ENCODE measurements at regions not wholly inside any gene's neighbourhood (a gene's known extent, or its start where the extent isn't known, plus 50 kb on each side); places are given as distances from the start of the nearest gene placed in this dataset.

DNA sequence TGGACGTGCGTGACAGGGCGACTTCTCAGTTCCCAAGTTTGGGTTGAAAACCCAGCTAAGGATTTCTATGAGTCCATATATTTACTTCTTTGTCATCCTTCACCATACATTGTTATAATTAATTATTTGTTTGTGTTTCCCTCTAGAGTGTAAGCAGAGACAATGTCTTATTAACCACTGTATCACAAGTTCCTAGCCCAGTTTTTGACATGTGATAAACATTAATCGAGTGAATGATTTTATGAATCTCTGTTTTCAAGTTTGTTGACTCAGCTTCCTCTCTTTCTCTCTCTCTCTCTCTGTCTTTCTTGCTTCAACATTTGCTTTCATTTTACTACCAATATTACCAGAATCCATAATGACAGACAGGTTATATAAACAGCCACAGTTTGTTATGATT lies 1259.6 kb upstream of the TENM4 start:
- no peak for TF ChIP-seq CTCF (IDR thresholded peaks at IDR 0.05)

DNA sequence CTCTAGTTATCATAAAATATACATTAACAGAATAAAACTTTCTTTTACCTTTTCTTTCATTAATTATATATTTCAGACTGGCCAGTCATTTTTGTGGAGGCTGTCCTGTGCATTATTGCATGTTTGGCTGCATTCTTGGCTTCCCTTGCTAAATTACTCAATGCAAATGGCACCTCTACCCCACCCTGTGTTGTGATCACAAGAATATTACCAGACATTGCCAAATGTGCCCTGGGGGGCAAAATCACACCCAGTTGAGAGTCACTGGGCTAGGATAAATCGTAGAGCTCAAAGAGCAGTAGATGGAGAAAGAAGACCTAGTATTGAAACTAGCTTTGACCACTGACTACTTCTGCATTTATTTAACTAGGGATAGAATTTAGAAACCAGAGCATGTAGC lies 1257.8 kb upstream of the TENM4 start:
- no peak for TF ChIP-seq CTCF (IDR thresholded peaks at IDR 0.05)

DNA sequence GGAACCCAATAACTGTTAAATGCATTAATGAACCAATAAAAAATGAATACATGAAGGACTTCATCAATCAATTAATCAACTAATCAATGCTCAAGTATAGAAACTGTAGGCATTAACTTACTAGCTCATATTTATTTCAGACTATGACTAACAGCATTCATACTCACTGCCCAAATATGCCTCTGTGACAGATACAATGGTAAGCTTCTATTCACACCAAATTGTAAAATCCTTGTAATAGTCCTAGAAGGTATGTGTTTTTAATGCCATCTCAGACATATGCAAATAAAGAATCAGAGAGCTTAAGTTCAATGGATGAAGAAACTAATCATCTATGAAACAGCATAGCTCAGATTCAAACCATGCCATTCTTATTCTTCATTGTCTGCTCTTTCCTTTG lies 1253.6 kb upstream of the TENM4 start:
- TF ChIP-seq CTCF (IDR thresholded peaks at IDR 0.05): no peak

DNA sequence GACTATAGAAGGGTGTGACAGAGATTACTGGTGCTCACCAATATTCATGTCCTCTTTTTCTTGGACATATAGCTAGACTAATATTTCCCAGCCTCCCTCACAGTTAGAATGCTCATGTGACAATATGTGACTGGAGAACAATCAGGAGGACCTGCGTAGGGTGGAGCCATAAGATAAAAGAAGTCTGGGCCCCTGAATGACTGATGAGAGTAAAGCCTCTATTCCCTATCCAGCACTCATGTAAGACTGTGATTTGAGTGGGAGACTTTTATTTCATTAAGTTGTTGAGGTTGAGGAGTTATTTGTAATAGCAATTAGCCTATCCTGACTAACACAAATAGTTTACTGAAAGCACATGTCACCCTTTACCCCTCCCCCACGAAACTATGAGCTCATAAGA lies 1247.1 kb upstream of the TENM4 start:
- no peak for TF ChIP-seq CTCF (IDR thresholded peaks at IDR 0.05)

GRCh38 chr11:80686889-80687288 lies 1246.1 kb upstream of the TENM4 start:
- no peak for TF ChIP-seq CTCF (IDR thresholded peaks at IDR 0.05)

DNA sequence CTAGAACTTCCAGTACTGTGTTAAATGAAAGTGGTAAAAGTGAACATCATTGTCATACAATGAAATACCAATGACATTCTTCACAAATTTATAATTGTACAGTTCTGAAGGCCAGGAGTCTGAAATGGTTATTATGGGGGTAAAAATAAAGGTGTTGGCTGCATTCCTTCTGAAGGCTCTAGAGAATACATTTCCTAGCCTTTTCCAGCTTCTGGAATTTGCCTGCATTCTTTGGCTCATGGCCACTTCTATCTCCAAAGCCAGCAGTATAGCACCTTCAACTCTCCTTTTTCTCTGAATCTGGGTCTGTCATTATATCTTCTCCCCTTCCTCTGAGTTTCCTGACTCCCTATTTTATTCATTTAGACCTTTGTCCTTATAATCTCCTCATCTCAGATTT lies 1232.7 kb upstream of the TENM4 start:
- TF ChIP-seq CTCF (IDR thresholded peaks at IDR 0.05): no peak

GRCh38 chr11:80669620-80670019 lies 1228.8 kb upstream of the TENM4 start:
- no peak for TF ChIP-seq CTCF (IDR thresholded peaks at IDR 0.05)

- no peak for TF ChIP-seq CTCF (IDR thresholded peaks at IDR 0.05)
Observed at GRCh38 chr11:80668039-80668438, 1227.2 kb upstream of the TENM4 start.
